CD4-positive, alpha-beta T cell (primary cell): ENCODE measurements at regions not wholly inside any gene's neighbourhood (a gene's known extent, or its start where the extent isn't known, plus 50 kb on each side); places are given as distances from the start of the nearest gene placed in this dataset.

Source experiments
- ATAC-seq: fragments of 200-7000 bp; cut with Tn5 transposase; one replicate; pipeline ENCODE4 v1.10.0; 2022; ENCODE audit warnings: mild to moderate bottlenecking; ENCODE audit not compliant: poor library complexity
- CTCF ChIA-PET: fragments of 350-600 bp; sonication (Branson Sonifier 250); formaldehyde crosslinking; loops from one replicate; lab custom pipeline; 2021; ENCODE audit warnings: antibody characterized with exemption, inconsistent platforms; lab: Charles Lee
- POLR2A ChIA-PET: fragments of 350-600 bp; sonication (Branson Sonifier 250); formaldehyde crosslinking; loops from one replicate; lab custom pipeline; 2021; ENCODE audit warnings: antibody characterized with exemption, inconsistent platforms; lab: Charles Lee
- DNase-seq, 14 experiments: peaks; one replicate each; pipeline ENCODE4 v3.0.0-alpha.2; 2013 to 2020; ENCODE audit warnings: mixed read lengths in 2 of 14
- H3K27ac ChIP-seq, 2 donors: one replicate each; pipeline versions ENCODE4 v1.5.1 to v1.7.0; 2013; ENCODE audit warnings: low read length in 2 of 2, low read depth in 1 of 2, mild to moderate bottlenecking in 1 of 2
- H3K27me3 ChIP-seq, 2 experiments: 1 replicate in 1 of 2; 2 replicates in 1 of 2; pipeline versions ENCODE4 v1.6.1 to v1.7.0; 2013; ENCODE audit warnings: low read length in 2 of 2, control low read depth in 1 of 2, mild to moderate bottlenecking in 1 of 2, moderate library complexity in 1 of 2; ENCODE audit not compliant: insufficient read depth in 2 of 2, control insufficient read depth in 1 of 2
- H3K36me3 ChIP-seq: one replicate; pipeline ENCODE4 v1.6.1; 2013; ENCODE audit warnings: low read length, control low read depth; ENCODE audit not compliant: insufficient read depth
- H3K4me1 ChIP-seq: one replicate; pipeline ENCODE4 v1.6.1; 2013; ENCODE audit warnings: low read length, control low read depth; ENCODE audit not compliant: insufficient read depth
- H3K4me3 ChIP-seq: one replicate; pipeline ENCODE4 v1.5.1; 2013; ENCODE audit warnings: mild to moderate bottlenecking, low read length, moderate library complexity
- H3K9me3 ChIP-seq, 2 experiments: 1 replicate in 1 of 2; 2 replicates in 1 of 2; pipeline versions ENCODE4 v1.6.1 to v1.7.0; 2013; ENCODE audit warnings: low read length in 2 of 2, mild to moderate bottlenecking in 2 of 2, control low read depth in 1 of 2, moderate library complexity in 1 of 2; ENCODE audit not compliant: control insufficient read depth in 1 of 2, insufficient read depth in 1 of 2
- H3K27ac Mint-ChIP-seq: one replicate; pipeline ENCODE4 v1.8.0; 2020; ENCODE audit warnings: mixed read lengths
- H3K27me3 Mint-ChIP-seq: one replicate; pipeline ENCODE4 v1.8.0; 2021; ENCODE audit warnings: mixed read lengths
- H3K36me3 Mint-ChIP-seq: one replicate; pipeline ENCODE4 v1.8.0; 2021; ENCODE audit warnings: low read depth, mixed read lengths
- H3K4me1 Mint-ChIP-seq: one replicate; pipeline ENCODE4 v1.8.0; 2021; ENCODE audit warnings: low read depth, mixed read lengths
- H3K4me3 Mint-ChIP-seq: one replicate; pipeline ENCODE4 v1.8.0; 2020; ENCODE audit warnings: mild to moderate bottlenecking, mixed read lengths
- H3K9me3 Mint-ChIP-seq: one replicate; pipeline ENCODE4 v1.8.0; 2020; ENCODE audit warnings: mixed read lengths
- intact Hi-C, 2 experiments: fragments of 100-400 bp; cut with DNase I in 1 of 2; cut with micrococcal nuclease in 1 of 2; formaldehyde crosslinking; loops; one replicate each; pipeline versions ENCODE4 v1.15.1 to v1.9.0; 2023 to 2025; cut with DNase I, micrococcal nuclease
- TF ChIP-seq, protein P1 (sequence below): fragments of 200-600 bp; IDR thresholded peaks from one replicate; pipeline ENCODE4 v1.8.0; 2022; ENCODE audit warnings: antibody characterized with exemption, mild to moderate bottlenecking

- Histone ChIP-seq H3K4me1 (peaks cover 5% of the 10 kb centered on the region), H3K27me3 (no peaks in the 10 kb centered on the region), H3K36me3 (peaks cover 64% of the 10 kb centered on the region), H3K4me3 (no peak overlapping the region), H3K27ac (no peak overlapping the region), H3K9me3 (peaks cover 3 to 4% of the 10 kb centered on the region in 2 experiments)
- no peak for DNase-seq
- ChIA-PET POLR2A (no interaction called here), CTCF (no interaction called here)
- TF ChIP-seq, protein P1, sequence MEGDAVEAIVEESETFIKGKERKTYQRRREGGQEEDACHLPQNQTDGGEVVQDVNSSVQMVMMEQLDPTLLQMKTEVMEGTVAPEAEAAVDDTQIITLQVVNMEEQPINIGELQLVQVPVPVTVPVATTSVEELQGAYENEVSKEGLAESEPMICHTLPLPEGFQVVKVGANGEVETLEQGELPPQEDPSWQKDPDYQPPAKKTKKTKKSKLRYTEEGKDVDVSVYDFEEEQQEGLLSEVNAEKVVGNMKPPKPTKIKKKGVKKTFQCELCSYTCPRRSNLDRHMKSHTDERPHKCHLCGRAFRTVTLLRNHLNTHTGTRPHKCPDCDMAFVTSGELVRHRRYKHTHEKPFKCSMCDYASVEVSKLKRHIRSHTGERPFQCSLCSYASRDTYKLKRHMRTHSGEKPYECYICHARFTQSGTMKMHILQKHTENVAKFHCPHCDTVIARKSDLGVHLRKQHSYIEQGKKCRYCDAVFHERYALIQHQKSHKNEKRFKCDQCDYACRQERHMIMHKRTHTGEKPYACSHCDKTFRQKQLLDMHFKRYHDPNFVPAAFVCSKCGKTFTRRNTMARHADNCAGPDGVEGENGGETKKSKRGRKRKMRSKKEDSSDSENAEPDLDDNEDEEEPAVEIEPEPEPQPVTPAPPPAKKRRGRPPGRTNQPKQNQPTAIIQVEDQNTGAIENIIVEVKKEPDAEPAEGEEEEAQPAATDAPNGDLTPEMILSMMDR: no peak
- ATAC-seq: no peak
- peaks cover 97% of the 10 kb centered on the region for H3K36me3 Mint-ChIP-seq
- H3K4me3 Mint-ChIP-seq: no peak overlapping the region
- H3K4me1 Mint-ChIP-seq: peaks cover 79% of the 10 kb centered on the region
- no peak overlapping the region for H3K27ac Mint-ChIP-seq
- H3K27me3 Mint-ChIP-seq: no peaks in the 10 kb centered on the region
- peaks cover 6% of the 10 kb centered on the region for H3K9me3 Mint-ChIP-seq
- intact Hi-C loops: no loop called here
Measured at GRCh38 chr14:97959251-97959650, 1162.1 kb downstream of the VRK1 start.

DNA sequence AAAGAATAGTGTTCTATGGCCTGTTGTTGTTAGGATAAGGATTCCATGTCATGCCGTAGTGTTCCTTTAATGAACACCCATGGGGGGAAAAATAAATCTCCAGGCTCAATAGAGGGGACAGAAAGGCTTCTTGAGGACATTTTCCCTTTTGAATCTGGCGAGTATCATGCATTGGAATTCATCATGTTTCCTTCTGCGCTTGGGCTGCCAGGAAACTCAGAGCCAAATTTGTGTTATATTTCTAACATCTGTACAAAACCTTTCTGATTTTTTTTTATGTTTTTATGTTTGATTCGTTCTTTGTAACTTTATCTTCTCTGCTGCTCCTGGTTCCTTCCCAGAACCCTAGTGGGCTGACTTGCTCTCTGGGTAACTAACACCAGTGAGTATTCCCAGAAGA is 1163.3 kb downstream of the VRK1 start:
- Mint-ChIP-seq H3K36me3 (peaks cover 97% of the 10 kb centered on the region), H3K4me1 (peaks cover 79% of the 10 kb centered on the region), H3K9me3 (peaks cover 6% of the 10 kb centered on the region), H3K4me3 (no peak overlapping the region), H3K27me3 (no peaks in the 10 kb centered on the region), H3K27ac (no peak overlapping the region)
- Histone ChIP-seq H3K4me1 (peaks cover 11% of the 10 kb centered on the region), H3K27me3 (no peaks in the 10 kb centered on the region), H3K9me3 (peaks cover 3 to 4% of the 10 kb centered on the region in 2 experiments), H3K4me3 (no peak overlapping the region), H3K27ac (no peak overlapping the region), H3K36me3 (peaks cover 71% of the 10 kb centered on the region)
- DNase-seq (no peak), ATAC-seq (no peak)
- TF ChIP-seq, protein P1: no peak
- ChIA-PET CTCF (no interaction called here), POLR2A (no interaction called here)
- intact Hi-C loops: no loop called here

DNA sequence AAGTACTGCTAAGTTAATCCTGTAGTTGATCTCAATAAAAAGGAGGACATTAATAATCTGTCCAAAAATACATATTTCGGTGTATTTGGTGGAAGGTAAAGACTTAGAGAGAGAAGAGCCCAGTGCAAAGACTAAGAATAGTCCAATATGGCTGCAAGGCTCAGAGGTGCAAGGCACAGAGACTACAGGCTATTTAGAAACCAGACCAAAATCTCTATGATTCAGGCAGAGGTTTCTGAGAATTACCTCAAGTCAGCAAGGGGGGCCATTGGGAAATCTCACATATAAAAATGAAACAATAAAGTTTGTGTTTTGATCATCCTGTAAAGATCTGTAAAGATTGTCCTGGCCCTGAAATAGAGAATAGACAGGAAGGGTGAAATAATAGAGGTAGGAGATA is 1173.0 kb downstream of the VRK1 start:
- ATAC-seq (no peak), DNase-seq (peak in 1 of 14 experiments; percentile 18)
- H3K4me3 Mint-ChIP-seq: peak overlapping the region; percentile 50
- Histone ChIP-seq H3K27ac (no peak overlapping the region), H3K36me3 (peaks cover 59% of the 10 kb centered on the region), H3K27me3 (no peaks in the 10 kb centered on the region), H3K4me3 (no peak overlapping the region), H3K9me3 (no peaks in the 10 kb centered on the region), H3K4me1 (peaks cover 56% of the 10 kb centered on the region)
- intact Hi-C loops: loop anchor here (10.0 kb wide), 5 partner anchors 135 to 365 kb away; no protein-coding TSS in a partner anchor
- CTCF ChIA-PET: no interaction called here
- peaks cover 91% of the 10 kb centered on the region for H3K36me3 Mint-ChIP-seq
- TF ChIP-seq, protein P1: no peak
- H3K9me3 Mint-ChIP-seq: peaks cover 16% of the 10 kb centered on the region
- H3K27ac Mint-ChIP-seq: peak overlapping the region; percentile 94
- POLR2A ChIA-PET: no interaction called here
- no peaks in the 10 kb centered on the region for H3K27me3 Mint-ChIP-seq
- H3K4me1 Mint-ChIP-seq: peaks cover 93% of the 10 kb centered on the region
